Lower lobe of right lung (tissue), 2 donors: ENCODE measurements at regions not wholly inside any gene's neighbourhood (a gene's known extent, or its start where the extent isn't known, plus 50 kb on each side); places are given as distances from the start of the nearest gene placed in this dataset.

Experiments
- ATAC-seq, 2 donors: fragments of 200-7000 bp; cut with Tn5 transposase; one replicate each; pipeline ENCODE4 v1.9.1; 2020 to 2022; ENCODE audit warnings: mild to moderate bottlenecking in 2 of 2, moderate library complexity in 2 of 2
- DNase-seq: peaks from one replicate; pipeline ENCODE4 v3.0.0-alpha.2; 2020
- H3K27ac ChIP-seq: fragments of 200-600 bp; one replicate; pipeline ENCODE4 v1.8.0; 2022
- H3K27me3 ChIP-seq: fragments of 200-600 bp; one replicate; pipeline ENCODE4 v1.8.0; 2022; ENCODE audit warnings: low read depth
- H3K36me3 ChIP-seq: fragments of 200-600 bp; one replicate; pipeline ENCODE4 v1.8.0; 2022; ENCODE audit warnings: mild to moderate bottlenecking
- H3K4me1 ChIP-seq: fragments of 200-600 bp; one replicate; pipeline ENCODE4 v1.8.0; 2022
- H3K4me3 ChIP-seq: fragments of 200-600 bp; one replicate; pipeline ENCODE4 v1.8.0; 2022; ENCODE audit warnings: mild to moderate bottlenecking
- H3K9me3 ChIP-seq: fragments of 200-600 bp; one replicate; pipeline ENCODE4 v1.8.0; 2022
- intact Hi-C: fragments of 100-400 bp; cut with DNase I; formaldehyde crosslinking; loops from one replicate; pipeline ENCODE4 v1.11.0; 2022
- TF ChIP-seq, protein P1 (sequence below): fragments of 200-600 bp; IDR thresholded peaks from one replicate; pipeline ENCODE4 v1.8.0; 2022; ENCODE audit warnings: antibody characterized with exemption, mild to moderate bottlenecking
- donor health status: DM: no; HTN: yes; CAD: no; lungs with severe emphysema.

DNA sequence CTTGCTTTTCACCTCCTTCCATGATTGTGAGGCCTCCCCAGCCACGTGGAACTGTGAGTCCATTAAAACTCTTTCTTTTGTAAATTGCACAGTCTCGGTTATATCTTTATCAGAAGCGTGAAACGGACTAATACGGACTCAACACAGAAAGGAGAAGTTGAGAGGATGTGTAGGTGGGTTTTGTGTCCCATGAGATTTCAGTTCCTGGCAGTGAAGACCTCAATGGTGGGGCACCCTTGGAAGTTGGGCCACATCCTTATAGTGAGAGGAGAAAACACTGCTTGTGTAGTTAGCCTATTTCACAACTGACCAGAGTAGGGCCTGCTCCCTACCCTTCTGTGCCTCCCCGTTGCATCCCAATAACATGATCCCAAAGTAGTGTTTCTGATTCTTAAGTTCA, 98.9 kb upstream of the TNC start:
- Histone ChIP-seq H3K36me3 (no peaks in the 10 kb centered on the region), H3K27me3 (no peaks in the 10 kb centered on the region), H3K4me3 (no peak overlapping the region), H3K9me3 (no peaks in the 10 kb centered on the region), H3K27ac (no peak overlapping the region), H3K4me1 (peaks cover 10% of the 10 kb centered on the region)
- TF ChIP-seq, protein P1, sequence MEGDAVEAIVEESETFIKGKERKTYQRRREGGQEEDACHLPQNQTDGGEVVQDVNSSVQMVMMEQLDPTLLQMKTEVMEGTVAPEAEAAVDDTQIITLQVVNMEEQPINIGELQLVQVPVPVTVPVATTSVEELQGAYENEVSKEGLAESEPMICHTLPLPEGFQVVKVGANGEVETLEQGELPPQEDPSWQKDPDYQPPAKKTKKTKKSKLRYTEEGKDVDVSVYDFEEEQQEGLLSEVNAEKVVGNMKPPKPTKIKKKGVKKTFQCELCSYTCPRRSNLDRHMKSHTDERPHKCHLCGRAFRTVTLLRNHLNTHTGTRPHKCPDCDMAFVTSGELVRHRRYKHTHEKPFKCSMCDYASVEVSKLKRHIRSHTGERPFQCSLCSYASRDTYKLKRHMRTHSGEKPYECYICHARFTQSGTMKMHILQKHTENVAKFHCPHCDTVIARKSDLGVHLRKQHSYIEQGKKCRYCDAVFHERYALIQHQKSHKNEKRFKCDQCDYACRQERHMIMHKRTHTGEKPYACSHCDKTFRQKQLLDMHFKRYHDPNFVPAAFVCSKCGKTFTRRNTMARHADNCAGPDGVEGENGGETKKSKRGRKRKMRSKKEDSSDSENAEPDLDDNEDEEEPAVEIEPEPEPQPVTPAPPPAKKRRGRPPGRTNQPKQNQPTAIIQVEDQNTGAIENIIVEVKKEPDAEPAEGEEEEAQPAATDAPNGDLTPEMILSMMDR: no peak
- intact Hi-C loops: no loop called here
- ATAC-seq: no peak
- DNase-seq: no peak

DNA sequence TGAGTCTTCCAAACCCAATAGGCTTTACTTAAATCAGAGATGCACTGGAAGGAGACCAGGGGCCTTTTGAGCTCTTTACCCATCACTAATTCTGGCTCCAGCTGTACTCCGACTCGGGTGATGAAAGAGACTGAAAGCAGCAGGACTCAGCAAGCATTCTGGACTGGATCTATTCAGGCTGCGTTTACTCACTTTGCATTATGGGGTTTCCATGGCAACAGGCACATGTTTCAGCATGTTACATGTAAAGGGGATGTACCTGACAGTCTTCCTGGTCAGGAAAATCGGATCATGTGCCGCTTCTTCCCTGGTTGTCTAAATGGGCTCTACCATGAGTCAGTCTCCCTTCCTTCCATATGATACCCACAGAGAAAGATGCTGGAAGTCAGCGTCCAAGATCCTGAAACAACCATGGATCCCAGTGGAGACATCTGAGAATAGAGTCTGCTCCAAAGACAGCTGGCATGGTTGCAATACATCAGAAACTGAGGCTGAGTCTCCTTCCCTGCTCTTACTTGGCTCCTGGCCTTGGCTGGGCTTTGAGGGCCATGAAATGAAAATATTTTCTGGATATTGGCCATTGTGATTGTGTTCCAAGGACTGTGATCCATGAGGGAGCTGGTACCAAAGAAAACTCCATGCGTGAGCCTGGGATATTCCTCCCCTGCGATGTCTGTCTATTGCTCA, 102.5 kb upstream of the TNC start:
- Histone ChIP-seq H3K36me3 (no peaks in the 10 kb centered on the region), H3K27ac (no peak overlapping the region), H3K4me1 (no peaks in the 10 kb centered on the region), H3K27me3 (no peaks in the 10 kb centered on the region), H3K4me3 (no peak overlapping the region), H3K9me3 (no peaks in the 10 kb centered on the region)
- intact Hi-C loops: no loop called here
- no peak for DNase-seq
- TF ChIP-seq, protein P1: no peak
- ATAC-seq: no peak

DNA sequence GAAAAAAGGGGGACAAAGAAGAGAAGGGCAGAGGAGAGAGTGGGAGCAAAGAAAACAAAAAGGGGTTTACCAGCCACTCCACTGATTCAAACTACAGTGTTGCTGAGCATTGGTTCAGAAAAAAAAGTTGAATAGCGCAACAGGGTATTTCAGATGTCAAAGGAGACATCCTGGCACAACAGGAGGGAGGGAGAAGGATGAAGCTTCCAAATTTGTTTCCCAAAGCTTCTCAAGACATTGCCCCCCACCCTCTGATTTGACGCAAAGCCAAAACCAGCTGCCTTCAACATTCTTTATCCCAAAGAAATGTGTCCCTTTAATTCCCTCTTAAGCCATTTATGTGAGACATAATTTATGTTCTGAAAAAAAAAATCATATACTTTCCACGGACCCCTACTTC, 105.5 kb upstream of the TNC start:
- Histone ChIP-seq H3K27ac (no peak overlapping the region), H3K27me3 (no peaks in the 10 kb centered on the region), H3K9me3 (no peaks in the 10 kb centered on the region), H3K4me3 (no peak overlapping the region), H3K4me1 (no peaks in the 10 kb centered on the region), H3K36me3 (no peaks in the 10 kb centered on the region)
- ATAC-seq: no peak
- DNase-seq: no peak
- intact Hi-C loops: no loop called here
- TF ChIP-seq, protein P1: no peak

DNA sequence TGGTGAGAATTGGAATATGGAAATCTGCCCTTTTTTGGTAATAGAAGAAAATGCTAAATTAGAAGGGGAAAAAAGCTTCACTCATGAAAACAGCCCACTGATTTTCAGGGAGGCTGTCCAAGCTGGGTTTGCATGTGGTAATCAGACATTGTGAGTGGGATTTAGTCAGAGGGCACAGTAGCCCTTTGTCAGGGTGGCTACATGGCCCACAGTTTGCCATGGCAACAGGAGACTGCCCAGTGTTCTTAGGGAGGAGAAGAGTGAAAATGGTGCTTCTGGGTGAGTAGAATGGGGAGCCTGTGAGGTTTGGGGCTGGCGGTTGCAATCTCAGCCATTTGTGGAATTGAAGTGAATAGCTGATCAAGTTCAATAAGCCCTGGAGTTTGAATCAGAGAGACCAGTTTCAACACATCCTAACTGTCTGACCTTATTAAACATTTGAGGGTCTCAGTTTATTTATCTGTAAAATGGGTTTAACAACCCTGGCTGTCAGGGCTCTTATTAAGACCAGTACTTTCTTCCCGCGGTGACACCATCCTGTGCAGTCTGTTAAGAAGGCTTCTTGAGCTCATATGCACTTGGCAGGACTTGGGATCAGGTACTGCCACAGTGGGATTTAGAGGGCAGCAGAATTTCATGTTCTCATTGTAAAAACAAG, 107.6 kb upstream of the TNC start:
- Histone ChIP-seq H3K27me3 (no peaks in the 10 kb centered on the region), H3K4me1 (no peaks in the 10 kb centered on the region), H3K36me3 (no peaks in the 10 kb centered on the region), H3K4me3 (no peak overlapping the region), H3K27ac (no peak overlapping the region), H3K9me3 (no peaks in the 10 kb centered on the region)
- ATAC-seq: no peak
- DNase-seq: no peak
- intact Hi-C loops: no loop called here
- TF ChIP-seq, protein P1: no peak

DNA sequence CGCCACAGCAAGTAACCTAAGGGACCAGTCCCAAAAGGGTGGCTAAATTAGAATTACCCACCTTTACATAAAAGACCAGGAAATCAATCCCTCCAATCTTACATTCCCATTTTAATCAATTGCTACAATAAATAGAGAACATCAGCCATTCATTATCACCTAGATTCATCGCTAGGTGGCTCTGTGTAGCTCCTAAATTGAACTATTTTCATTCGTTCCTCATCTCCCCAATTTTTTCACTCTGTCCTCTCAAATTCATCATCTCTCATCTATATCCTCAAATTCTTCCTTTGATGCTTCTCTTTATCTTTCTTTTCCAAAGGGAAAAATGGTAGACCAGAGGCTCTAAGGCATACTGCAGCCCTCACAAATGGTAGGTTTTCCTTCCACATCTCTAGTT, 108.2 kb upstream of the TNC start:
- Histone ChIP-seq H3K9me3 (no peaks in the 10 kb centered on the region), H3K36me3 (no peaks in the 10 kb centered on the region), H3K27ac (no peak overlapping the region), H3K27me3 (no peaks in the 10 kb centered on the region), H3K4me3 (no peak overlapping the region), H3K4me1 (no peaks in the 10 kb centered on the region)
- ATAC-seq (no peak), DNase-seq (no peak)
- TF ChIP-seq, protein P1: no peak
- intact Hi-C loops: no loop called here
